ENCODE measurements at regions not wholly inside any gene's neighbourhood (a gene's known extent, or its start where the extent isn't known, plus 50 kb on each side); places are given as distances from the start of the nearest gene placed in this dataset.

DNA sequence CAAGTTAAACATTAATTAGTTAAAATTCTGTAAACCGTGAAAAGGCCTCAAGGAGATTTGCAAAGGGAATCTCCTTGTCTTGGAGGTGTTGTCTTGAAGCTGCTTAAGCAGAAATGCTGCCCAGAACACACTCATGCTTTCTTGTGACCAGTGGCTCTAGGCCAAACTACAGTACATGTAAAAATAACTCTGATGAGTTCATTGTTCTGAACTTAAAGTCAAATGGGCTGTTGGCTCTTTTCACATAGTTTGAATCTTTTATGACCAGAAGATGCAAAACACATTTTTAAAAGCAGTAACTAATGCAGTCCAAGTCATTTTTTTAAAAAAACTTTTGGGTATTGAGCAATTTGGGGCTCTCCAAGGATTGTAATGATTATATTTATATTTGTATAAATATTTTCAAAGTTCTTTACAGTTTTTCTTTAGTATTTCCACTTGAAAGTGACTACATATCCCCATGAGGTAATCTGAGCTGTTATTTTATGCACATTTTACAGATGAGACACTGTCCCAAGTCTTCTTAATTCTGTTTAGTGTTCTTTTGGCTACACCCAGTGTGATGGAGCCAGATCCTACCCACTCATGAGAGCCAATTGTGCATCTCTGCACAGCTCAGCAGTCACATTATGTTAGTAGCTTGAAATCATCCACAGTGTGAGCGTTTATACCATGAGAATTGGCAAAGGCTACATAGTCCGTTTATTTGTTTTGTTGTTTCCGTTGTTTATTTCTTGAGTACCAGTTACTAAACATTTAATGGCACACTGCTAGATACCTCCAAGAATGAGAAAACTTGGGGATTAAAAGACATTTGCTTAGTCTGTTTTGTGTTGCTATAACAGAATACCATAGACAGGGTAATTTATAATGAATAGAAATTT lies 112.8 kb upstream of the ATXN3L start:
- TF ChIP-seq, protein P1, sequence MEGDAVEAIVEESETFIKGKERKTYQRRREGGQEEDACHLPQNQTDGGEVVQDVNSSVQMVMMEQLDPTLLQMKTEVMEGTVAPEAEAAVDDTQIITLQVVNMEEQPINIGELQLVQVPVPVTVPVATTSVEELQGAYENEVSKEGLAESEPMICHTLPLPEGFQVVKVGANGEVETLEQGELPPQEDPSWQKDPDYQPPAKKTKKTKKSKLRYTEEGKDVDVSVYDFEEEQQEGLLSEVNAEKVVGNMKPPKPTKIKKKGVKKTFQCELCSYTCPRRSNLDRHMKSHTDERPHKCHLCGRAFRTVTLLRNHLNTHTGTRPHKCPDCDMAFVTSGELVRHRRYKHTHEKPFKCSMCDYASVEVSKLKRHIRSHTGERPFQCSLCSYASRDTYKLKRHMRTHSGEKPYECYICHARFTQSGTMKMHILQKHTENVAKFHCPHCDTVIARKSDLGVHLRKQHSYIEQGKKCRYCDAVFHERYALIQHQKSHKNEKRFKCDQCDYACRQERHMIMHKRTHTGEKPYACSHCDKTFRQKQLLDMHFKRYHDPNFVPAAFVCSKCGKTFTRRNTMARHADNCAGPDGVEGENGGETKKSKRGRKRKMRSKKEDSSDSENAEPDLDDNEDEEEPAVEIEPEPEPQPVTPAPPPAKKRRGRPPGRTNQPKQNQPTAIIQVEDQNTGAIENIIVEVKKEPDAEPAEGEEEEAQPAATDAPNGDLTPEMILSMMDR (IDR thresholded peaks at IDR 0.05): no peak

DNA sequence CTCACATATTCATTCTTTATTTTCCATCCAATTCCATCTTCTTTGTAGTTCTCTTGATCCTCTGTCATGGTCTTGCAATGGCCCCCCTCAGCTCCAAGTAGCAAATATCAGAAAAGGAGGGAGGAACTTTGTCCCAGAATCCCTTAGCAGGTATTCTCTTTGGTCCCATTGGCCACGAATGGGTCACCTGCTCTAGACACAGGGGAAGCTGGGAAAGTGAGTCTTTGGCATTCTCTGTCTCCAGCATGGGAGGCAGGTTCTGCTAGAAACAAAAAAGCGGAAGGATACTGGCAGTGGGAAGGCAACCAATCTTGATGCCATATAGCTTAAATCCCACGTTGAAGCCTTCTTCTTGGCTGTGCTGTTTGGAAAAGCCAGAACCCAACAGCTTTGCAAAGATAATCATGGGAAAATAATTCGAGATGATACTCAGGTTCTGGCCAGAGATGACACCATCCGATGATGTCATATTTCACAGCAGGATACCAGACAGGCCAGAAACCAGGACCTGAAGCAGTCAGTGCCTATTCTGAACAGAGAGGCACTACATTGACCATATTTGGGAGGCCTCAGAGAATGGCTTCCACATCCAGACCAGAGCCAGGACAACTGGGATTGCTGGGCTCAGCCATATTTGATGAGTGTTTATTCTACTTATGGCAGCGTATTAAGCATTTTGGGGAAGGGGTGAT lies 110.4 kb upstream of the ATXN3L start:
- TF ChIP-seq, protein P1 (IDR thresholded peaks at IDR 0.05): no peak

DNA sequence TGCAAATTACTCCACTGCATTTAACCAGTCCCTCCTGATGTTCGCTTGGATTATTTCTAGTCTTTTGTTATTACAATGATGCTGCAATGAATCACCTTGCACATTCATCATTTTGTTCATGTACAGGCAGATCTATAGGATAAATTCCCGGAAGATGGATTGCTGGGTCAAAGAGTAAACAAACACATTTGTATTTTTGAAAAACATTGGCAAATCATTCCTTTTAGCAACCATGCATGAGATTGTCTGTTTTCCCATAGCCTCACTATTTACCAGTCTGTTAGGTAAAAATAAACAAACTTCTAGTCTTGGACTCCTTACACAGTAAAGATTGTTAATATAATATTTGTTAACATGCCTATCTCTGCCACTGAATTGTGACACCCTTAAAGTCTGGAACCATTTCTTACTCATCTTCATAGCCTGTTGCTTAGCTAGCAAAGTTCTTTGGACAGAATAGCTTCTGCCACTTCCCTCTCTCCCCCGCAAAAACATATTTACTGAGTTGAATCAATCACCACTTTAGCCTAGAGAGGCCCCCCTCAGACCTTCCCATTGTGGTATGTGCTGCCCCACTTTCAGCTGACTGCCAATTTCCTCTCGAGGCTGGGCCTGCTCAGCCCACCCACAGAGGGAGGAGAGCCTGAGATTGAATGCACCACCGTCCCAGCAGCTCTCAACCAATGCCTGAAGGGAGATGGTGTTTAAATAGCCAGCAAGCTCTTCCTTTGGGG lies 108.4 kb upstream of the ATXN3L start:
- TF ChIP-seq, protein P1 (IDR thresholded peaks at IDR 0.05): no peak

DNA sequence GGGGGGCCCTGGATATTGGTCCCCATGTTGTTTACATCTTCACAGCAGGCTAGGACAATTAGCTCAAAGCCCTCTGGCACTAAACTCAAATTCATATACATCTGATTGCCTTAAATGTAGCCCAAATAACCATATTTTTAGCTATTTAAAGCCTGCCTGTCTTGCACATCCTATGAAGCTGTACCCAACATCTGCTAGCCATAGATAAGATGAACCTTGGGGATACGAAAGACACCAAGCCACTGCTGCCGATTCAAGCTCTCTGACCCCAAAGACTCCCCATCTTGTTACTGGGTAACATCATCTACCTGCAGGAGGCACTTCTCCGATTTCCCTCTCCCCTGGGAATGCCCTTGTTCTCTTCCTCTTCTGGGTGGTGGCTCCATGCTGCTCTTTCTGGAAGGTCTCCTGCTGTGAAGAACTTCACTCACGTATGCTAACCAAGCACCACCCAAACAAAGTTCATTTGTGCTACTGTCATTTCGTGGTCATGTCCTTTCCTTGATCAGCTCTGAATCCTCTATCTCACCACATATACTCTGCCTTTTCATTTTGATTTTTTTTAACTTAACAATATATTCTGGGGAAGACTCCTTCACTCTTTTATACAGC lies 107.7 kb upstream of the ATXN3L start:
- TF ChIP-seq, protein P1 (IDR thresholded peaks at IDR 0.05): no peak

DNA sequence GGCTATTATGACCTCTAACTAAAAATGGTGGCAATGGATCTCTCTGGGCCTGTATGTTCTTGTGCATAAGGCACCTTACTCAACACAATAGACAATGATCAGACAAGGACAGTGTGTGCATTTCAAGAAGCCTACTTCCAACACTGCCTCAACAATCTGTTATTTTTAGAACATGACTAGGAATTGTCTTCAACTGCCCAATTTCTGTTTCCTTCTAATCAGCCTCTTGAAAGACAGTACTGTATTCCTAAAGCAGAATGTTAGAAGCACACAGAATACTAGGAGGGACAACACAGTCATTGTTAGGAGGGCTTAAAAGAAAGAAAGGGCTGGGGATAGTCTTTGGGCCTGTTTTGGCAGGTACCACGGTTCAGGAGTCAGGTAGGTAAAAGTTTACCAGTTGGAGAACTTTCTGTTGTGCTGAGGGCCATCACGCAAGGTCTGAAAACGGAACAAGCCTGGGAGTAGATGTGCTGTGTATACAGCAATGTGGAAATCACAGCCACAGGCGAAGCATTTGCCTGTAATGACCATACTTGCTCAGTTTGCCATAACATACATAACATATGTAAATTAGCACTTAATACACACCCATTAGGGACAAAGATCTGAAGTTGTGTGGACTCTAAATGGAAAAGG lies 100.8 kb upstream of the ATXN3L start:
- TF ChIP-seq, protein P1 (IDR thresholded peaks at IDR 0.05): no peak

DNA sequence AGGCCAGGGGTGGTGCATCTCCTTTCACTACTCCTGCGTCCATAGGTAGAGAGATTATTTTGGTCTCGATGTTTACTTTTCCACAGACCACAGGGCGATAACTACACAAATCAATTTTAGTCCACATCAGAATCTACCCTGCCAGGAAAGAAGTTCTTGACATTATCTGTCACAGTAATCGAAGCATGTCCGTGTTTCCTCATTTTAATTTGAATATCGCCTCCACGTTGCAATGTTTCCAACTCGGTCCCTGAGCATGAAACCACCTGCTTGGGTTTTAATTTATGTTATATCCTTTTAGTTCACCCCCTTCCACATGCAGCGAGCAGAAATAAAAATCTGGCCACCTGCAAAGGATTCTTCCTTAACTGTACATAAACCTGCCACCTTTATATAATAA lies 100.1 kb upstream of the ATXN3L start:
- TF ChIP-seq, protein P1 (IDR thresholded peaks at IDR 0.05): no peak

DNA sequence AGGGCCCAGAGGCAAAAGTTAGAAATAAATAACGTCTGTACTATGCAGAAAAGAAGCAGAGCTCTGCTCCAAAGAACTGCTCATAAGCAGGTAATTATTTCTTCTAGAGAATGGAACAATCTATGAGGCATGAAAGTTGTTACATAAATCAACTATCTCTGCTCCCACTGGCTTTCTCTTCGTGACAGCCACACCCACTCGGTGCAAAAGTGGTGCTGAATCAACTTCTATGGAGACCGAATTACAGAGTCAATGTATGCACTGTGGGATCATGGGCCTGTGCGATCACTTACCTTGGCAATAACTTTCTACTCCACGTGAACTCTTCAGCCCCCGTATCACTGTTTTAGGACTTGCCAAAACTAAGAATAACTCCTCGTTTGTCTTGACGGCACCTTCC lies 99.4 kb upstream of the ATXN3L start:
- TF ChIP-seq, protein P1 (IDR thresholded peaks at IDR 0.05): no peak
